Kidney glomerular epithelial cell (primary cell): ENCODE measurements at regions not wholly inside any gene's neighbourhood (a gene's known extent, or its start where the extent isn't known, plus 50 kb on each side); places are given as distances from the start of the nearest gene placed in this dataset.
"Not testable (repeated sequence)": the region's sequence is repeated elsewhere in the genome, so short reads cannot be mapped to it uniquely, and the experiment has no call there.

Experiments used
- DNase-seq: peaks from one replicate; lab custom pipeline; 2025; lab: John Stamatoyannopoulos, UW

- no peak for DNase-seq
These were observed 100.1 kb upstream of the SMAD3 start for GRCh38 chr15:66965201-66965900.

GRCh38 chr15:66966256-66966655, 99.1 kb upstream of the SMAD3 start:
- no peak for DNase-seq

GRCh38 chr15:66968806-66969596, 96.4 kb upstream of the SMAD3 start:
- DNase-seq, result no peak

- DNase-seq, result not testable (repeated sequence)
These were observed 91.3 kb upstream of the SMAD3 start for GRCh38 chr15:66974131-66974530.

GRCh38 chr15:66976106-66976640, 89.2 kb upstream of the SMAD3 start:
- DNase-seq, result not testable (repeated sequence)

GRCh38 chr15:66980326-66980725, 85.1 kb upstream of the SMAD3 start:
- not testable (repeated sequence) for DNase-seq

- no peak for DNase-seq
These were observed 83.6 kb upstream of the SMAD3 start for GRCh38 chr15:66981771-66982170.

GRCh38 chr15:66982250-66982649, 83.2 kb upstream of the SMAD3 start:
- no peak for DNase-seq

- no peak for DNase-seq
These were observed 82.6 kb upstream of the SMAD3 start for GRCh38 chr15:66982816-66983215.

GRCh38 chr15:66985653-66986052, 79.7 kb upstream of the SMAD3 start:
- DNase-seq, result no peak

- no peak for DNase-seq
These were observed 78.5 kb upstream of the SMAD3 start for GRCh38 chr15:66986951-66987350.

GRCh38 chr15:66993090-66993489, 72.3 kb upstream of the SMAD3 start:
- DNase-seq, result no peak

- no peak for DNase-seq
These were observed 71.3 kb upstream of the SMAD3 start for GRCh38 chr15:66993874-66994696.

GRCh38 chr15:66994927-66995656, 70.3 kb upstream of the SMAD3 start:
- DNase-seq, result no peak

- no peak for DNase-seq
These were observed 69.3 kb upstream of the SMAD3 start for GRCh38 chr15:66996094-66996493.

GRCh38 chr15:66997212-66997611, 68.2 kb upstream of the SMAD3 start:
- DNase-seq, result no peak

GRCh38 chr15:66998234-66998633, 67.2 kb upstream of the SMAD3 start:
- DNase-seq, result not testable (repeated sequence)

- DNase-seq, result no peak
These were observed 66.1 kb upstream of the SMAD3 start for GRCh38 chr15:66999046-66999968.

- DNase-seq, result no peak
These were observed 64.5 kb upstream of the SMAD3 start for GRCh38 chr15:67000896-67001295.

GRCh38 chr15:67002368-67002767, 63.0 kb upstream of the SMAD3 start:
- DNase-seq, result no peak

- DNase-seq, result no peak
These were observed 61.8 kb upstream of the SMAD3 start for GRCh38 chr15:67003586-67003985.
